Amniotic epithelial cell (primary cell): ENCODE measurements at regions not wholly inside any gene's neighbourhood (a gene's known extent, or its start where the extent isn't known, plus 50 kb on each side); places are given as distances from the start of the nearest gene placed in this dataset.
"Not testable (repeated sequence)": the region's sequence is repeated elsewhere in the genome, so short reads cannot be mapped to it uniquely, and the experiment has no call there.

Experiments used
- DNase-seq: peaks from one replicate; pipeline ENCODE4 v3.0.0-alpha.2; 2010; ENCODE audit warnings: low read depth

GRCh38 chr11:44388828-44389657, 79.1 kb upstream of the ALX4 start:
- DNase-seq, result no peak

- DNase-seq, result no peak
Measured at GRCh38 chr11:44389963-44390605, 80.1 kb upstream of the ALX4 start.

- DNase-seq, result not testable (repeated sequence)
Measured at GRCh38 chr11:44391004-44391403, 81.1 kb upstream of the ALX4 start.

- not testable (repeated sequence) for DNase-seq
Measured at GRCh38 chr11:44396746-44397145, 86.8 kb upstream of the ALX4 start.

GRCh38 chr11:44397586-44398178, 87.7 kb upstream of the ALX4 start:
- no peak for DNase-seq

GRCh38 chr11:44398266-44399030, 88.5 kb upstream of the ALX4 start:
- no peak for DNase-seq

- DNase-seq, result no peak
Measured at GRCh38 chr11:44399968-44400367, 90.0 kb upstream of the ALX4 start.

- DNase-seq, result no peak
Measured at GRCh38 chr11:44400431-44400830, 90.5 kb upstream of the ALX4 start.

- no peak for DNase-seq
Measured at GRCh38 chr11:44402466-44403075, 92.6 kb upstream of the ALX4 start.

GRCh38 chr11:44403176-44403575, 93.2 kb upstream of the ALX4 start:
- no peak for DNase-seq

- DNase-seq, result no peak
Measured at GRCh38 chr11:44403587-44404273, 93.8 kb upstream of the ALX4 start.

GRCh38 chr11:44404301-44404700, 94.4 kb upstream of the ALX4 start:
- no peak for DNase-seq

- DNase-seq, result no peak
Measured at GRCh38 chr11:44404736-44405395, 94.9 kb upstream of the ALX4 start.

GRCh38 chr11:44407211-44407996, 97.5 kb upstream of the ALX4 start:
- DNase-seq, result no peak

- DNase-seq, result no peak
Measured at GRCh38 chr11:44408141-44408540, 98.2 kb upstream of the ALX4 start.

- no peak for DNase-seq
Measured at GRCh38 chr11:44408711-44409470, 99.0 kb upstream of the ALX4 start.

- no peak for DNase-seq
Measured at GRCh38 chr11:44409558-44410236, 99.8 kb upstream of the ALX4 start.

- DNase-seq, result no peak
Measured at GRCh38 chr11:44416776-44417175, 106.8 kb upstream of the ALX4 start.
